SH-SY5Y (cell line): ENCODE measurements at regions not wholly inside any gene's neighbourhood (a gene's known extent, or its start where the extent isn't known, plus 50 kb on each side); places are given as distances from the start of the nearest gene placed in this dataset.

Experiments
- GATA2 ChIP-seq: IDR thresholded peaks from 2 replicates; pipeline ENCODE4 v1.6.1; 2011; ENCODE audit warnings: mild to moderate bottlenecking, low read depth, low read length
- GATA3 ChIP-seq: IDR thresholded peaks from 2 replicates; pipeline ENCODE4 v1.6.1; 2011; ENCODE audit warnings: low read depth, mild to moderate bottlenecking, low read length, moderate library complexity

DNA sequence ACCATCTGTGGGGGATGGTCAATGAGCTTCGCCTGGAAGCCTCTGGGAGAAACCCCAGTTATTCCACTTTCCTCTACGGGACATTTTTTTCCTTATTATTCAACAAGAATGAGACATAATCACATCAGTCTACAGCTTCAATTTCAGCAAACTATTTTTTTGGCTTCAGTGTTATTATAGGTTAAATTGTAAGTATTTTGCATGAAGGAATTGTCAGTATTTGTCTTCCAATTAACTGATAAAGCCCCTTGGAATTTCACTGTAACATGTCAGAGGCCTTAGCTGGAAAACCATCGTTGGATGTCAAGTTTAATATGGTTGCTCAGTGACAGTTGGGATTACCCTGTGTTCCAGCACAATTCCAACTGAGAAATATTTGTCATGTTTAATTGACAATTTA lies 480.9 kb upstream of the CHST9 start:
- TF ChIP-seq GATA2 (no peak), GATA3 (no peak)

GRCh38 chr18:27665264-27665799 lies 480.2 kb upstream of the CHST9 start:
- no peak for TF ChIP-seq GATA2
- TF ChIP-seq GATA3, result no peak

DNA sequence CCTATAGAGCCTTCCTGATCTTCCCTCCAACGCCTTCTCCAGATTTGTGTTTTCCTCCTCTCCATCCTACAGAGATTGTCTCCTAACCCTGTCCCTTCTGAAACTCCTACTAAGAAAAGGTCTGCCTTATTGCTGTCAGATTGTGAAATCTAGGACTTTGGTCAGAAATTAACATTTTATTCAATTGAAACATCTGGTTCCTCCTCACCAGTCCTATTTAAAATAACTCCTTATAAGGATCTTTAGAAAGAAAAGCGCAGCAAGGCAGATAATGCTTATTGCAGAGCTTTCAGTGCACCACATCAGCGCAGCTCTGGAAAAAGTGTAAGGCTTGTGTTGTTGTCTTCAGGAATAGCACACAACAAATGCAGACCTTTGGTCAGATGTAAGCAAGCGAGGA lies 477.8 kb upstream of the CHST9 start:
- TF ChIP-seq GATA3 (no peak), GATA2 (no peak)

DNA sequence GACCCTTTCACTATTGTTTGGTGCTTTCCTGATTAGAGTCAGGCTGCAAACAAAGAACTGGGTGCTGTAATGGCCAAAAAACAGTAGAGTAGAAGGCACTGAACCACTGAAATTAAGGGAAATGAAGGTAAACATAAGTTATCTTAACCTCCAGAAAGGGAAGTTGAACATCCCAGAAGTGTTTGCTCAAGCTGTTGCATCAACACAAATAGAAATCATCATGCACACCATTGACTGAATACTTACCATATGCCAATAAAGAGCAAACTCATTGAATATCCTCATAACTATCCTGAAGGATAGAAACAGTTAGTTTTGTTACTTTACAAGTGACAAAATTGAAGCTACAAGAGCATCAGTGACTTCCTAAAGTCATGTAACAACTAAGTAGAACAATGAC lies 477.4 kb upstream of the CHST9 start:
- no peak for TF ChIP-seq GATA2
- no peak for TF ChIP-seq GATA3

- TF ChIP-seq GATA3, result no peak
- TF ChIP-seq GATA2, result no peak
These were observed 476.4 kb upstream of the CHST9 start for GRCh38 chr18:27661320-27662018.

GRCh38 chr18:27656905-27657304 lies 471.8 kb upstream of the CHST9 start:
- no peak for TF ChIP-seq GATA2
- no peak for TF ChIP-seq GATA3

DNA sequence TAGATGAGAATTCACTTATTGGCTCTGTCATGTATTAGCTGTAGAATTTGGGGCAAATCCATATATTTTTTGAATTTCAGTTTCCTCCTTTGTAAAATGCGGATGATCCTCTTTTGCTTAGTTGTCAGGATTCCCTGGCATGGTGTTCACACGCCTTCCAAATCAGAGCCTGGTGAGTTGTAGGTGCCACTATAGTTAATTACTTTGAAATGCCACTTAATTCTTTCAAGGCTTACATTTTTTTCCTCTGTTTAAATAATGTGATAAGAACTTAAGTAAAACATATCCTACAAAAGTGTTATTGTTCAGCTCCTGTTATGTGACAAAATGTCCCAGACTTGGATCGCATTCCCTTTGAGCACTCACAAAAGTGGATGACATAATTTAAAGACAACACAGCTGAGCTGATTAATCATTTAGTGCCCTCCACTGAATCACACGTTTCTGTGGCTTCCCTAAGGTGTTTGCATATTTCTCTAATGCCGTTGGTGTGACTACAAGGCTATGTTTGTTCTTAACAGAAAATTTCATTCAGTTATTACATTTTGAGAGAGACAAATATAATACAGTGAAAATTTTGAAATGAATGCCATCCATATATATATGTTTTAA lies 471.2 kb upstream of the CHST9 start:
- TF ChIP-seq GATA3, result no peak
- no peak for TF ChIP-seq GATA2

DNA sequence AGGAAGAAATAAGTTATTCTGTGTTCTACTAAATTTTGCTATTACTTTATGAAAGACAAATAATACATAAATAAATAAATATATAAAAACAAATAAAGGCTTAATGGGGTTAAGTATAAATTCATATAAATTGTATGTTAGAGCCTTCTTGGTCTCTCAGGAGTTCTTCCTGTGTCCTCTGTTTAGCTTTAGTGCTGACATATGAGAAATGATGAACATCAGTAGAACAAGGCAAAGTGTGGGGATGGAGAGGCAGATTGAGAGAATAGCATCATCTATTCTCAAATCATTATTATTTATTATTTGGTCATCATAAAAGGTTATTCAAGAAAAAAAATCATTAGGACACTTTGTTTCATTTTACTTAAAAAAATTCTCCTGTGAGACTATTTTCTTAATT lies 468.1 kb upstream of the CHST9 start:
- TF ChIP-seq GATA2 (no peak), GATA3 (no peak)

DNA sequence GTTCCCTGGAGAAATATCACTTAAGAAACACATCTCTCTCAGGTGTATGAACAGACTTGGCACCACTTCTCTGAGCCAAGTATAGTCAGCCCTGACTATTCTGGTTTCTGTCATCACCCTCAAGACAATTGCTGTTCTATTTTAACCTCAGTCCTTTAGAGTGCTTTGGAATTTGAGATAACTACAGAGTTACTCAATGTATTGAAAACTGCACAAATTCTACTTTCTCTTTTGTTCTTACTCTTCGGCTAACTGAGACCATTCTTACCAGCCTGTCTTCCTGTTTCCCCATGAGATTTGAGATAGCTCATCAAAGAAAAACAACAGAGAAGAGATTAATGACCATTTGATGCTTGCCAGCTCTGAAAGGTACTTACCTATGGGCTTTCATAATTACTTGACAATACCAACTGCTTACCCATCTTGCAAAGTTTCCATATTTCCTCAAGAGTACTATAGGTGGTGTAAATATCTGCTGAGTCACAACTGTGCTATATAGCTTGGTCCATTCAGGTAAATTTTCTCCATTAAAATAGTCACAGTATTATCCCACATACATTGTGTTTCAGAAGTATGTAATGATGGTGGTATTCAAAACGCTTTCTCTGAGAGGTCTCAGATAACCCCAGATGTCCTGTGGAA lies 467.5 kb upstream of the CHST9 start:
- TF ChIP-seq GATA2 (no peak), GATA3 (no peak)

DNA sequence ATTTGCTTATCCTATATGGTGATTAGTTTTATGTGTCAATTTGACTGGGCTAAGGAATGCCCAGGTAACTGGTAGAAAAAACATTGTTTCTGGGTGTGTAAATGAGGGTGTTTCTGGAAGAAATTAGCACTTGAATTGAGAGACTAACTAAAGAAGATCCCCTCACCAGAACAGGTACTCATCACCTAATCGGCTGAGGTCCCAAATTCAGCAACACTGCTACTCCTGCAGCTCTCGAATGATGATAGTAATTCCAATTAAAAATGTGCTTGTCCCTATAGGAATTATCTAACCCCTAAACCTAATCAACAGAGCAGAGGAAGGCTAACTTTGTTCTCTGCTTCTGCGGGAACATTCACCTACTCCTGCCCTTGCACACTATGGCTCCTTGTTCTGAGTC lies 464.5 kb upstream of the CHST9 start:
- TF ChIP-seq GATA2 (no peak), GATA3 (no peak)

DNA sequence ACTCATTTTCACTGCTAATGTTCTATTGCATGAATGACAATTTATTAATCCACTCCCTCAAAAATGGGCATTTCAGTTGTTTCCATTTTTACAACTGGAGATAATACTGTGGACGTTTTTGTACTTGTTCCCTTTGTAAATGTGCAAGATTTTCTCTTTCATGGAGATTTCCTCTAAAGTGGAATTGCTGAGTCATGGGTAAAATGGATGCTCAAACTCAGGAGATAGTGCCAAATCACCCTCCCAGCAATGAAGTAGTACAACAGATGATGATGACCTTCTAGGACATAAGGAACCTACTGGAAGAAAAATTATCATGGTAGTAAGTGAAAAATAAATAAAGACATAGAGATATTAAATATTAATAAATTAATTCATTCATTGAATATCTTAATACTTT lies 460.8 kb upstream of the CHST9 start:
- no peak for TF ChIP-seq GATA3
- no peak for TF ChIP-seq GATA2

DNA sequence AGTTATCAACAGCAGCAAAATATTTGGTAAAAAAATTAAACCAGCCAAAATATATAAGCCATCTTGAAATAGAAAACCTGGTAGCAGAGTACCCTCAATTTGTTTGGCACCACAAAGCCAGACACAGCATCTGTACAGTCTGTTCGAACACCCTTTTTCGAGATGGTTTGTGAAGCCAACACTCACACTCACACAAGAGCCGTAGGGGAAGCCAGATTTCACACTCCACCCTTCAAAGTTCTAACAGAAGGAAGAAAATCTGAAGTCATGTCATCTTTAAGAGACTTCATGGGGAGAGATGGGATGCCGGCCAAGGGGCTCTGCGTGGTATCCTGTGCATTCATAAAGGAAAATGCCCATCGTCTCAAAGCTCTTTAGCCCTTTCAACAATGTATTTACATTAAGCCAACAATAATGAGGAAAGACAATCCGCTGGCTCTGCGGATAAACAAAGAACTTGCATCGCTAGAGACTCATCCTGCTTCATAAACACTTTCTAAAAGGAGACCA lies 451.5 kb upstream of the CHST9 start:
- no peak for TF ChIP-seq GATA3
- TF ChIP-seq GATA2, result no peak

DNA sequence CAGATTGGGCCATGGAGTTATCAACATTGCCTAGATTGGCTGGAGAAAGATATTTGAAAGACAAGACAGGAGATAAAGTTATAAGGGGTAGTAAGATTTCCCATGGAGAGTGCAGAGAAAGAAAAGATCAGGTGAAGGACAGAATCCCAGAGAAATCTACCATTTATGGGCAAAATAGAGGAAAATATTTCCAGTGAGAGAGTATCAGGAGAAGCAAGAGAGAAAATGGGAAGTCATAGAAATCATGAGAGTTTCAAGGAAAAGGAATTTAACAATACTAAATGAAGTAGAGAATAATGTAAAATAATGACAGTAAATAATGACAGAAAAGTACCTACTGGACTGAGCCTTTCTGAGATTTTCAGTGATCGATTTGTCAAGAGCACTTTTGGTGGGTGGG lies 447.6 kb upstream of the CHST9 start:
- no peak for TF ChIP-seq GATA3
- no peak for TF ChIP-seq GATA2

- no peak for TF ChIP-seq GATA3
- no peak for TF ChIP-seq GATA2
These were observed 442.8 kb upstream of the CHST9 start for GRCh38 chr18:27627927-27628326.

- TF ChIP-seq GATA2 (no peak), GATA3 (no peak)
These were observed 436.3 kb upstream of the CHST9 start for GRCh38 chr18:27621236-27621890.
